Lung microvascular endothelial cell (primary cell): ENCODE measurements at regions not wholly inside any gene's neighbourhood (a gene's known extent, or its start where the extent isn't known, plus 50 kb on each side); places are given as distances from the start of the nearest gene placed in this dataset.

ENCODE experiments used
- DNase-seq, 2 donors: peaks; one replicate each; pipeline versions ENCODE4 v3.0.0 to v3.0.0-alpha.2; 2010; ENCODE audit warnings: low read depth in 2 of 2

DNA sequence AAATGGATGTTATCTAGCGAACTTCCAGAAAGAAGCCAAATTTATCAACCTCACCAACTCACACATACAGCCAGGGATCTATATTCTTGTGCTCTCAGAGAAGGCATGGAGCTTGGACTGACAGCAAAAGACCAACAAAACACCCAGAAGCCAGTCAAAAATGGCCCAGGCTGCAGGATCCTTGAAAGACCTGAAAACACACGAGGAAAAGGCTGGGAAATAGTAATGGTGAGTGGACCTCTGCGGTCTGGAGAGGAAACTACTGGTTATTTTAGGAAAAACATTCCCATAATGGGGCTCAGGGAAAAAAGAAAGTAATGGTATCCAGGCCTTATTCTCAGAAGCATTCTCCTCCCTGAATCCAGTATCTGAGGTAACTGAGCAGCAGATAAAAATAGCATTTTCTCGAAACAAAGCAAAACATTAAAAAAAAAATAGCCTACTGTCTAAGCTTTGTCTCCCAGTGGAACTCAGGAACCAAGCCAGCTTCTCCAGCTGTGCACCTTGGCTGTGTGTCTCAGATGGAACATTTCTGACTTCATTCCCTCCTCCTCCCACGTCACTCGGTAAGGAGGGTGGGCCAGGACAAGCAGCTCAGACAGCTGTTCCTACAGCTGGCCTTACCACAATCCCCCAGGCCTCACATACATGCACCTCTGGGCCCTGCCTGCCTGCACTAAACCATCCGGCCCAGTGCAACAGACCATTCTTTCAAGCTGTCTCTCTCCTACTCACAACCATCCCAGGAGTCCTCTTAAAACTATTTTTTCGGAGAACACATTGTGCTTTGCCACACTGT lies 249.9 kb downstream of the DAD1 start:
- DNase-seq: peak in 1 of 2 donors; percentile 29

DNA sequence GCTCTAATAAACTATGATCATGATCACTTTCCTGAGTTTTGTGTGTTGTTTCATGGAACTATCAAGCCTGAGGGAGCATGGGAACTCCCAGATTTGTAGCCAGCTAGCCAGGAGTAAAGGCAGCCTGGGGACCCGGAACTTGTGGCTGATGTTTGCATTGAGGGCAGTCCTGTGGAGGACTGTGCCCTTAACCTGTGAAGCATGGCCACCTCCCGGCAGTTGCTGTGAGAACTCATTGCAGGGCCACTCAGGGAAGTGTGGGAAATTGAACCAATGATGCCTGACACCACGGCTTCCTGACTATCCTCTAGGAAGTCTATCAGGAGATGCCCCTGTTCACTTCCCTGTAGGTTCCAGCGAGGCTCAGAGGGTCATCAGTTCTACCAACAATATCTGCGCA lies 250.6 kb downstream of the DAD1 start:
- DNase-seq: no peak

DNA sequence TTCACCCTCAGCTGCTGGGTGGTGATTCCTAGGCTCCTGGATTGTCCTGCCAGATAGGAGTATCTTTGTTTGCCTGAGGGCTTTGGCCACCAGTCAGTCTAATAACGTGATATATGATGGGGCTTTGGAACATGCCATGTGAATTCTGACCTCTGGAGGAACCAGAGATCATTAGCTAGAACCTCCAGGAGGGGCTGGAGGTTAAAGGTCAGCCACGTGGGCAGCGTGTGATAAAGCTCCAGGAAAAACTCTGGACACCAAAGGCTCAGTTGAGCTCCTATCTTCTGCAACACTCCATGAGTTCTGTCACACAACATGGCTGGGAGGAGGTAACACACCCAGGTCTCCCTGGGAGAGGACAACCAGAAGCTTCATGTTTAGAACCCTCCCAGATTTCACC lies 251.1 kb downstream of the DAD1 start:
- DNase-seq: no peak

DNA sequence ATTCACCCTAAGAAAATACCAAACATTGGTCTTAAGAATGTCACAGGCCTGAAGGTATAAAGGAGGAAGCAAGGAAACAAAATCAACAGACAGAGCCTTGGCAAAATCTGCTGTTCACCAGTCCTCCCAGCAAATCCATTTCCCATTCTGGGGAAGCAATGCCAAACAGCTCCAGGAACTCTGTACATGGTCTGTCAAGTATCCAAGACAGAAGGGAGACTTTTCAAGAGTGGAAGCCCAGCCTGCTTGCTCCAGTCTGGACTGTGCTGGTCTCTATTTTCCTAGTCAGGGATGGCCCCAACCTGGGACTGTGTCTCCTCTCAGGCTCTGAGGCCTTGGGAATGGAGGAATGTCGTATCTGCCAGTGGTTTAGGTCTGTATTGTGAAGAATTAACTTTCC lies 251.5 kb downstream of the DAD1 start:
- DNase-seq: no peak

DNA sequence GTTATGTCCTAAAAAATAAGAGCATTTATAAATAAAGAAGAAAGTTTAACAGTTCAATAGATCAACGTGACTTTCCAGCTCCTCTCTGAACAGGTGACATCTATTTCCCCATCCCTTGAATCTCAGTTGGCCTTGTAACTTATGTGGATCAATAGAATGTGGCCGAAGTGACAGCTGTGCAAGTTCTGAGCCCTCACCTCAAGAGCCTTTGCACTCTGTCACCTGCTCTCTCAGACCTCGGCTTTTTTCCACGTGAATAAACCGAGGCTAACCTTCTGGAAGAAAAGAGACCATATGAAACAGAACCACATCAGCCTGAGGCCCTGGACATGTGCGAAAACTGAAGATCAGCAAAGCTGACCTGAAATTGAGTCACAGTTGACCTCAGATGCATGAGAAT lies 253.0 kb downstream of the DAD1 start:
- no peak for DNase-seq

DNA sequence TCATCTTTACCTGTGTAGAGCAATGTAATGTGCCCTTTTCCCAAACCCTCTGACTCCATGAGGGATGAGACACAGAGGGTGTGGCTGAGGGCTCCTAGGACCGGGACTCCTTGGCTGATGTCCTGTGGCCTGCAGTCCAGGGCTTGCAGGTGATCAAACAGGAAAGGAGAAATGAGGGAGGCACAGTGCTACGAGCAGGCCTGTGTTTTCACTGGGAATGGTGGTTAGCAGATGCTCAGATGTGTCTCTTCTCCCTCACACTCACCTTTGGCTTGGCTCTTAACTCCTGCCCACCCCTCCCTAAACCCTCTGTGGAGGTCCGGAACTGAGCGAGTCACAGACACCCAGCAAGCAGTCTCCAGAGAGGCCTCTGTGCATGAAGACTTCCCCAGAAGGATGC lies 254.4 kb downstream of the DAD1 start:
- no peak for DNase-seq

DNA sequence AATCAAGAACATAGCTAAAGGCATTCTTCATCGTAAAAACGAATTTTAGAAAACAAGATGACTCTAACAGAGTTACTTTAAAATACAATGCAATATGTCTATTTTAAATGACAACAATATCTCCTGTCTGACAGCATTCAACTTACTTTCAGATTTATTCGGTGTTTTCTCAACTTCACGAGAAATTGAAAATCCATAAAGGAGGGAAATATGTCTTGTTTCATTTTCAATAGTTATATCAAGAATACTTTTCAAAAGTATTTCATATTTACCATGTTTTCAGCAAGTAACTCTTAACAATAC lies 254.8 kb downstream of the DAD1 start:
- DNase-seq: no peak

DNA sequence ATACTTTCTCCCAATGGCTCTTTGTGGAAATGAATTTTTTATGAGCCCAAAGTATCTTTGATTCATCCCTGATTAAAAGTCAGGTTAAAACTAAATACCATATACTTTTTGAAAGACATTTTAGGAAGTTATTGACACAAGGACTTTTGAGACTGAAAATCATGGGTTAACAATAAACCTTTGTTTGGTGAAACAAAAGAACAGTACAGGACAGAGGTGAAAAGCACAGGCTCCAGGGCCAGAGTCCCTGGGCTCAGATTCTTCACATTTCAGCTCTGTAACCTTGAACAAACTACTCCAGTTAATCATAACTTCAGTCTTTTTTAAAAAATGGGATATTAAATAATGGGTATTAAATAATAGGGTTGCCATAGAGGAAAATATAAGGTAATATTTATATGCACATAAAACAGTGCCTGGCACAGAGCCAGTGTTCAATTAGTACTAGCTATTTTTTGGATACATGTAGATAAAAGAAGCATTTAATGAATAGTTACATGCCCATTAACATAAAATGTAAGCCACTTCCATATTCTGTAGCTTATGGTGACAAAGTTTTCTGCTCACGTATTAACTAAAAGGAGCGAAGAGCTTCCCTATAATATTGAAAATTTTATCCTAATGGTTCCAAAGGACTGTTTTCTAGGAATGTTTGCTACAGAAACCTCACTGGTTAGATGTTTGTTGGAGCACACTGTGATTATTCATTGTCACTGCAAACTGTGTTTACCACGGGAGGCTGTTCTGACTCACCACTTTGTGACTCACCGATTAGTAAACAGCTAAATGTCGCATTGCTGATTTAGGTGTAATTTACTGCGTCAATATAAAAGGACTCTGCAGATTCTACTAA lies 255.4 kb downstream of the DAD1 start:
- DNase-seq: peak; percentile 20 to 61

DNA sequence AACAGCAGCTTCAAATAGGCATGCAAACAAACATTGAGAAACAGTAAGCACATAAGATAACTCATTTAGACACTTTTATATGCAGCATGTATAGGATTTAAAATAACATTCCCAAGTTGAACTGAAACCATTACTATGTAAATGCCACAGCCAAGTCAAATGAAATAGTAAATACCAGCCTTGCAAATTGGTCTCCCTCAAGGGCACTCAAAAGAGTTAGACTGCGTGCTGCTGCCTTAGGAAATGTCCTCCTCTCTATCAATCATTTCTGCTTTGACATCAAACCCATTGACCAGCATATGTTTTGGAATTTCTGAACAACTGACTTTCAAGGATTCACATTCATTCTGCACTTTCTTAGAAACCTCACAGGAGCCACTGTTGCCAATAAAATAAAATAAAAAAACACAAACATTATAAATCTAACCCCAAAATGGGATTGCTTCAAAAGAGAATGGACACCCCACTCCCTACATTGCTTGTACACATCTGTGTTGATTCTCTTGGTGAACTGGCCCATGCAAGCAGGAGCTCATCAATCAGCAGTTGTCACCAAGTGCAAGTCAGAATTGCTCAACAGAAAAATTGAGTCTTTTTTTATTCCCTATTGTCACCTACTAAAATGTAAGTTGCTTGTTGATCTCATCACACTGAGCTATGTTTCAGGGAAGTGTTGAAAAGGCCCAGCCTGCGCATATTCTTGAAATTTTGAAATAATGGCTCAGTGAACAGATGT lies 256.2 kb downstream of the DAD1 start:
- DNase-seq: no peak

DNA sequence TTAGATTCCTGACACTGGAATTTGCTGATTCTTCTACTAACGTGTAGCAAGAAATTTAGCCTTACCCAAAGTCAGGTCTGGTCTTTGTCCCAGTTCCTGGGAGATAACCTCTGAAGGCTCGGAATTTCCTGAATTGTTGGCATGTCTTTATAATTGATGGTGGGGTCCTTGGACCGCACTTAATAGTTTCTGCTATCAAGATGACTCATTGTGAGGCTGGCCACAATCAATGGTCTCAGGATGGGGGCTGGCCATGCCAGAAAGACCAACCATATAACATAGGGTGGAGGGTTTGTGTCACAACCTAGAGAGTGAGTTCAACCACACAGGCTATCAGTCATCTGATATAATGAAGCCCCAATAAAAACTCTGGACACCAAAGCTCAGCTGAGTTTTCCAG lies 259.7 kb downstream of the DAD1 start:
- DNase-seq: no peak

DNA sequence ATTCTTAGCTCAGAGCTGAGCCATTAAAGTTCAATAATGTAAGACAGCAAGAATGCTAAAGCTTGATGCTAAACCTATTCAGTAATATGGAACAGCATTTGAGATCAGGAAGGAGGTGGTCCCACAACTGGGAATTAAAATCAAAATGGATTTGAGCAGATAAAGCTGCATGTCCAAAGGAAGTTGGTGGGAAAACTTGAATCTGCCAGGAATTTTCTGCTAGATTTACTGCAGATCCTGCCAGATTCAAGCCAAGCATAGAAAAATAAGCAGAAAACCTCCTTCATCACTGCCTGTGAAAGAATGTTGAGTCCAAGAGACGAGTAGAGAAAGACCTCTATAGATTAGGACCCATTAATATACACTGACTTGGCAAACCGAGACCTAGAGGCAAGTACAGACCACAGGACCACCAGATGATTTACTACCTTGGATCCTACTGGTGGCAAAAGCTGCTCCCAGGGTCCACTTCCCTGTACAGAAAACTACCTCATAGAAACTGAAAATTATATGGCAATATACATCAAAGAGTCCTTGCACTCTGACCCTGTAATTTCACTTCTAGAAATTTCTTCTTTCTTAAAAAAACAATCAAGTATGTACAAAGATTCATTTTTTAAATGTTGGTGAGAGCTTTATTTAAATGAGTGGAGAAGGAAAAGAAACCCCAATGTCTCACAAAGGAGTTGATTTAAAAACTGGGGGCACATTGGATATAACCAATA lies 263.2 kb downstream of the DAD1 start:
- no peak for DNase-seq

DNA sequence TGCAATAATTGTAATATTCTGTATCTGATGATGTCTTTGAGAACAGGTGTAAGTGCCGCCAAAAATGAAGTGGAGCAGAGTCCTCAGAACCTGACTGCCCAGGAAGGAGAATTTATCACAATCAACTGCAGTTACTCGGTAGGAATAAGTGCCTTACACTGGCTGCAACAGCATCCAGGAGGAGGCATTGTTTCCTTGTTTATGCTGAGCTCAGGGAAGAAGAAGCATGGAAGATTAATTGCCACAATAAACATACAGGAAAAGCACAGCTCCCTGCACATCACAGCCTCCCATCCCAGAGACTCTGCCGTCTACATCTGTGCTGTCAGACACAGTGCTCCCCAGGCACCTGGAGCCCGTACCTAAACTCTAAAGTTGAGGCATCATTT lies 268.7 kb downstream of the DAD1 start:
- DNase-seq: no peak

DNA sequence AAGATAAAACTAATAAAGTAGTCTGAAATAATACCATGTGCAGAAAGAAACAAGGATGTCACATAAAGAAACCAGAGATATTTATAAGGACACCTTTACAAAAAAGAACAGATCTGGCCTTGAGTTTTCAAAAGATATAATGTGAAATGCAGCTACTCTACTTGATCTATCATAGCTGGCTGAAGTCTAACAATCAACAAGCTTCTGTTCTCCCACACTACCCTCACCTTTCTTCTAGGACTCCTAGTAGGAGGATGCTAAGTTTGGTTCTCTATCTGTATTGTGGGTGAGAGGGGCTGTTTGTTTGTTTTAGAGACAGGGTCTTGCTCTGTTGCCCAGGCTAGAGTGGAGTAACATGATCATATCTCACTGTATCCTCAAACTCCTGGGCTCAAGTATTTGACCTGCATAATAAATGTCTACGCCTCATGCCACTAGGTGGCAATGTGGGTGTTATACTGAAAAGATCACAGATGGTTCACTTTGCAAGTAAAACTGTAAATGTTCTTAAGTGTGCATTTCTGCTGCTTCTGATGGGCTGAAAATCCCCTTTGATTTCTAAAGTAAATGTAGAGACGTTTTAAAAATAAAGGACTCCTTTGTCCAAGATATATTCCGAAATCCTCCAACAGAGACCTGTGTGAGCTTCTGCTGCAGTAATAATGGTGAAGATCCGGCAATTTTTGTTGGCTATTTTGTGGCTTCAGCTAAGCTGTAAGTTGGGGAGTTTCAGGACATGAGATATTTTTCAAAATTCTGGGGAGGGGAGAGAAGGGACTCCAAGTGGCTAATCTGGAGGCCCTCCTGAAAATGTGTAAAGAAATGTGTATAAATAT lies 269.3 kb downstream of the DAD1 start:
- peak; percentile 53 to 55 for DNase-seq

DNA sequence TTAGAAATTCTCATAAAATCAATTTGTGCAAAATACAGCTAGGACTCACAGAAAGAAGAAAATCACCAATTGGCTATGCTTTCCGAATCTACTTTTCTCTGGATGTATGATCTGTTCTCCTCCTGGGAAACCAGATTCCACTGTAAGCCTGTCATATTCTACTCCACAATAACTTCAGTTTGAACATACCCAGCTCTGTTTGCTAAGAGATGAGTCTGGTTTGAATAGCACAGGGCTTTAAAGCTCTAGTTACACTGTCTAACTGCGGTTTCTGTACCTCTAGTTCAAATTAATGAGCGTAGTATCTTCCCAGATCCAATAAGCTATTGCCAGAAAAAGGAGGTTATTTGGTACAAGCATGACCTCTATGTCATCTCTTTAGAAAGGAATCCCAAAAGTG lies 270.1 kb downstream of the DAD1 start:
- no peak for DNase-seq

DNA sequence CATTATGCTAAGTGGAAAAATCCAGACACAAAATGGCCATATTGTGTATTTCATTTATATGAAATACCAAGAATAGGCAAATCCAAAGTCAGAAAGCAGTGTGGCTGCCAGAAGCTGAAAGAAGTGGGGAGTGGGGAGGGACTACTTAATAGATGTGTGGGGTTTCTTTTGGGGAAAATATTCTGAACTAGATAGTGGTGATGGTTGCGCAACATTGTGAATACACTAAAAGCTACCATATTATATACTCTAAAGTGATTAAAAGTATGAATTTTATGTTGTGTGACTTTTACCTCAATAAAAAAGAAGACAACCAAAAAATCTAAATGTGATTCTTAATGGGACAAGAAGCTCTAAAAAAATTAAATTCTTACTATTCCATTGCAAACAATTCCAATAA lies 272.6 kb downstream of the DAD1 start:
- DNase-seq: no peak

DNA sequence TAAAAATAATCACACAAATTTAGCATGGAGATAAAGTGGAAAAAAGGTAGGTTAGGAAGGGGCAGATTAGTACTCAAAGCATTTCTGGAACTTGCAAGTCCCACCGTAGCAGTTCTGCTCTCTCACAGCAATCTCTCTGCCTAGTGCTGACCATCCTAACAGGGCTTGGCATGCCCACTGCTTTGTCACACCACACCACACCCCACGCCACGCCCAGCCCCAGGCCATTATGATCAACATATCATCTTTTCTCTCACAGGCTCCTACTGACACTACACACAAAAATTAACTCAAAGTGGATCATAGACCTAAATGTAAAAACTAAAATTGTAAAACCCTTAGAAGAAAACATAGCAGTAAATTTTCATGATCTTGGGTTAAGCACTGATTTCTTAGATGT lies 273.7 kb downstream of the DAD1 start:
- no peak for DNase-seq

DNA sequence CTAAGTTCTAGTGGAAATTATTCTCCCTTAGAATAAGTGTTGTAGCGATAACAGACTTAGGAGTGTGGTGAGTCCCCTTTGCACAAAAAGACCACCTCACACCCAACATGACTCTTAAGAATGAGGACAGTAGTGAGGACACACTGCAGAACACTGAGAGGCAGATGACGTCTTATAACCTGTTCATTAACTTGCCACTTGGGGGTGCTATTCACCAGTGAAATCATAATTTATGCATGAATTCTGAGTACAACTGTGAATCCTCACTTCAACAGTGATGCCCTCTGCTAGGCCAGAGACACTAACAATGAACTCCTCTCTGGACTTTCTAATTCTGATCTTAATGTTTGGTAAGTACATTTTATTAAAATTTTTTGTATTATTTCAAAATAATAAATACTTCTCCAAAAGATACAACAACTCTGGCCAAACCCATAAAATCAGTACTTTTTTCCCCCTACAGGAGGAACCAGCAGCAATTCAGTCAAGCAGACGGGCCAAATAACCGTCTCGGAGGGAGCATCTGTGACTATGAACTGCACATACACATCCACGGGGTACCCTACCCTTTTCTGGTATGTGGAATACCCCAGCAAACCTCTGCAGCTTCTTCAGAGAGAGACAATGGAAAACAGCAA lies 274.7 kb downstream of the DAD1 start:
- peak; percentile 48 to 60 for DNase-seq

DNA sequence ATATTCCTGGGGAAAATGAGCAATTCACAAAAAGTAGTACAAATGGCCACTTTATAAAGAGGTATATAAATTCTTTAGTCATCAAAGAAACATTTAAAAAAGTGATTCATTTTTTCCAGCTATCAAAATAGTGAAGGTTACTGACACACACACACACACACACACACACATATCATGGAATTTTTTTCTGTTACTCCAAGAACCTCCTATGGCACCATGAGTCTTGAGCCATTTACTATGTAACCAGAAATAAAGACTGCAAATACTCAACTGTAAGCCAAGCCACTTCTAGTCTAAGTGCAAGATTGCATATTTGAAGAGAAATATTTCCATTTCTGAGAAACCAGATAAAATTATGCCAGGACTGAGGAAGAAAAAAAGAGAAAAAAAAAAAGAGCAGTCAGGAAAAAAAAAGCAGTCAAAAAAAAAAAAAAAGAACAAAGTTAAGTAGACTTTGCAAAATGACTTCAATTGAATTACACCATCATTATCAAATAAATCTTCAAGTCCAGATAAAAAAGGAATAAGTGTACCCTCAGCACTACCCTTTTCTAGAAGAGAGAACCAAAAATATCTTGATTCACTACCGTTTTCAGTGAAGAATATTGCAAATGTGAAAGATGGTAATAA lies 275.7 kb downstream of the DAD1 start:
- DNase-seq: no peak

DNA sequence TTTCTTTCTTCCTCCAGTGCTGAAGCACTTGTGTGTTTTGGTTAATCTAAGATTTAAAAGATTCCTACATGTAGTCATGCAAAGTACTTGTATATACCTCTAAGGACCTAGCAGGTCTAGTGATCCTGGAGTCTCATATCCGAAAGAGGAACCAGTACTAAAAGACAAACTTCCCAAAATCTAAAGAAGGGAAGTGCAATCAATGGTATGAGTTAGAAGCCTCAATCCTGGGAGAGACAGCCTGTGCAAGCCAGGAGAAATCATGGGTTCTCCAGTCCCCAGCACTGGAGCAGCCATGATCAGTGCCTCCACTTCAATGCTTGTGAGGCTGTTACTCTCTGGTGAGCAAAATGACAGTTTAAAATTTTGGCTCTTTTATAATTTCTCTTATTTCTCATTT lies 277.4 kb downstream of the DAD1 start:
- DNase-seq: no peak

DNA sequence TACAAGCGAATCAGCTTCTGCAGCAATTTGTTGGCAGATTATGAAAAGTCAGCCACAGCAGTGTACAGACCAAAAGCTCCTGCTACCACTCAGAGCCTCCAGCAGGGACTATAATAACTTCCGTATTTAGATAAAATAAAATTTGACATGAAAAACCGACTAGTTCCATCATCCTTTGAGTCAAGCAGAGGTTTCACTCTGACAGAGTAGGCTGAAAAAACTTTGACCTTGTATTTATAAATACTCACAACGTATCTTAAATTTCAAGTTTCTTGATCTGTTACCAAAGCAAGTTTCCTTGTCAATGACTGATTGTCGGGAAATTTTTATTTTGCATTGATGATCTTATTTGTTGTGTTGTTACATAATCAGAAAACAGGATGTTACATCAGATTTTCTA lies 283.4 kb downstream of the DAD1 start:
- no peak for DNase-seq
